ENCODE measurements at regions not wholly inside any gene's neighbourhood (a gene's known extent, or its start where the extent isn't known, plus 50 kb on each side); places are given as distances from the start of the nearest gene placed in this dataset.

DNA sequence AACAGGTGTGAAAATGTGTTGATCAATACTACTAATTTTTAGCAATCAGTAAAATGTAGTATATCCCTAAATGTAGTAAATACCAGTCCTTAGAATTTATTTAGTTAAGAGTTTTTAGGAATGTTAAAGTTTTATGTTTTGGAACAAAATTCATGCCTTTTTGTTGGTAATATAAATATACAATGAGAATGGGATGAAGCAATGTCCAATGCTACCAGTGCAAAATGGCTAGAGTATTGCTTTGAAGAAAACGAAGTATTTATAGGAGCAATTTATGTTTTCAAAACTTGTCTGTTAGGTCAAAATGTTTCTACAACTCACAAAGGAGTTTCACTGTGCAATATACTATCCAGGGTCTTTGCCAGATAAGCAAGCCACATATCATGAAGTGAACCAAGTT is 851.5 kb downstream of the PCDH18 start:
- DNase-seq (ENCODE audit: low read depth, low spot score), result no peak

- peak; percentile 80 for DNase-seq (ENCODE audit: low read depth, low spot score)
These were observed 852.0 kb downstream of the PCDH18 start for GRCh38 chr4:136680271-136680670.

GRCh38 chr4:136670265-136670664 is 862.0 kb downstream of the PCDH18 start:
- no peak for DNase-seq (ENCODE audit: low read depth, low spot score)

DNA sequence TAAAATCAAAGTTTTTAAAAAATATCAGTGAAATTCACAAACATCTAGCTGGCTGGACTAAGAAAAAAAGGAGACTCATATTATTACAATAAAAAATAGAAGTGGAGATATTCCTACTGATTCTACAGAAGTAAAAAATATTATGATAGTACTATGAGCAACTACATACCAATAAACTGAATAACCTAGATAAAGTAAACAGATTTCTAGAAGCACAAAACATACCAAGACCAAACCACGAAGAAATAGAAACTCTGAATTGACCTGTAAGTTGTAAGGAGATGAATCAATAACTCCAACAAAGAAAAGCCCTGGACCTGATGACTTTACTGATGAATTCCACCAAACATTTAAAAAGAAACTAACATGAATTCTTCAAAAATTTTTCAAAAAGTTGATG is 867.3 kb downstream of the PCDH18 start:
- DNase-seq (ENCODE audit: low read depth, low spot score), result no peak

- DNase-seq (ENCODE audit: low read depth, low spot score), result no peak
These were observed 869.8 kb downstream of the PCDH18 start for GRCh38 chr4:136662539-136662938.

GRCh38 chr4:136653640-136654406 is 878.5 kb downstream of the PCDH18 start:
- DNase-seq (ENCODE audit: low read depth, low spot score), result no peak

DNA sequence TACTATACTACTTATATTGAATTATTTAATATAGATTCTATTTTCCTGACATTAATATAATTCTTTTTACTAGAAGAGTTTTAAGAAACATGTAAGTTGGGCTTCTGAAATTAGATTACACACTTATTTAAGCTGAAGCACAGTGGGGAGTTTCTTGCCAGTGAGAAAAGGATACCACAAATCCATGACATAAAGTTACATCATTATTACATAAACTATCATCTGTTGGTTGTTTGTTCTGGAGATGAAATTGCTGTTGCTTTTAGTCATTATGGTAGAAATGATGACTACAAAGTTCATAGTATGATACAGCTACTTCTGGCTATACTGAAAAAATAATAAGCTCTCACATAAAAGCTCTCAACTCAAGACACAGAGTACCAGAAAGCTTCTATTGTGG is 880.4 kb downstream of the PCDH18 start:
- DNase-seq (ENCODE audit: low read depth, low spot score), result no peak

- no peak for DNase-seq (ENCODE audit: low read depth, low spot score)
These were observed 881.0 kb downstream of the PCDH18 start for GRCh38 chr4:136651278-136651667.

DNA sequence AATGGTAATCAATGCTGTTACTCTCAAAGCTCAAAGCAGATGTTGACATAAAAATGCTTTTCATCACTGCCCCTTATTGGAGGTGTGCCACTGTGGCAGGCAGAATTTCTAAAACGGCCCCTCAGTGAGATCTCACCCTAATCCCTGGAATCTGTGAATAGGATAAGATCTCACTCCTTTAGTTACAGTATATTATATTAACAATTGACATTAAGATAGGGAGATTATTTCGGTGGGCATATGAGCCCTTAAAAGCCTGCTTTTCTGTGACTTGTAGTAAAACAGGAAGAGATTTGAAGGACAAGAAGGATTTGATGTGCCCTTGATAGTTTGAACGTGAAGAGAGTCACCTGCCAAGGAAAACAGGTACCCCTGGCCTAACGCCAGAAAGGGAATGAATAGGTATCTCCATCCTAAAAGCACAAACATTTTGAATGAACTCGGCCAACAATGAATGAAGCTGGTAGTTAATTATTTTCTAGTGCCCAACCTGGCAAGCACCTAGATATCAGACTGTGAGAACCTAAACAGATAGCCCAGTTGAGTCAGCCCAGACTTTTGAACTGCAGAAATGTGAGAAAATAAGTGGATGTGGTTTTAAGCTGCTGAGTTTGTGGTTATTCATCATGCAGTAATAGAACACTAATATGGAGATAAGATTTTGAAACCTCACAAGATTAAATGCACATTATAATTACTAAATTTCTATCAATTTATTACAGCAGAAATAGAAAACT is 881.6 kb downstream of the PCDH18 start:
- no peak for DNase-seq (ENCODE audit: low read depth, low spot score)

GRCh38 chr4:136644279-136644678 is 888.0 kb downstream of the PCDH18 start:
- no peak for DNase-seq (ENCODE audit: low read depth, low spot score)

DNA sequence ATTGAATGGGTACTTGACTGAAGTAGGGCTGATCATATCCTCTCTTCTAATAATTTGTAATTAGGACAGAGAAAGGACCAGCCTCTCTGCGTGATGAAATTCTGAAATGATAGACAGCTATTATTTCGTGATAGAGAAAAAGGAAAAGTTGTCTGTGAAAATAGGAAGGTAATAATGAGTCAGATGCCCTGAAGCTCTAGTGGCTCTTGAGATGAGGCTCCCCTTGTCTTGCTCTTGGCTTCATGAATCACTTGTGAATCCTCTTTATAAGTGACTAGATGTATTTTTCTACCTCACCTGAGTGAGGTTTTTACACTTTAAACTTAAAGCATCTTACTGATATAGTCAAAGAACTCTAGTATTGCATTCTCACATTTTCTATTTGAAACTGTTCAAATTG is 888.9 kb downstream of the PCDH18 start:
- no peak for DNase-seq (ENCODE audit: low read depth, low spot score)

DNA sequence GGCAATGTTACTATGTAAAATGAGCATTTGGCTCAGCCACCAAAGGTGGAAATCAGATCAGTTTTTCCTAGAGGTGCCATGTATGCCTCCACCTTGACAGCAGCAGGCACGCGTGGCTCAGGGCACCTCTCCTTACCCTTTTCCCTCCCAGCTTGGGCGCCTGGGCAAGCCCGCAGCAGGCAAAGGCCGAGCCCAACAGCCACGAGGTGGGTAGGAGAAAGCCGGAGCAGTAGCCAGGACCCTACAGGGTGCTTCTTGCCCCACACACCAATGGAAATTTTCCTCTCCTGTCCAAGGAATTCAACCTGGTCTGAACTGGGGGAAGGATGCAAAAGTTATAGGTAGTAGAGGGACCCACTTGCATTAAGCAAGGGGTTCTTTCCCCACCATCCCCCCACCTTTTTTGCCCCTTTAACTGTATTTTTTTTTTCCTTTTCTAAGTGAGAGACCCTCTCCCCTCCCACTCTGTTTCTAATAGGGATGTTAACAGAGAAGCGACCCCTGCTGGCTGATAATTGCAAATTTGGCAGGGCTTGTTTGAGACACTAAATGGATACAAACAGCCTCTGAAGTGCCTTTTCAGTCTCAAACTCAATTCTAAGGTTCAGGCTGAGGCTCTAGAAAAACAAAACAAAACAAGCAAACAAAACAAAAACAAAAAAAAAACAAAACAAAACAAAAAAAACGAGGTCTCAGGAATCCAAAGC is 895.1 kb downstream of the PCDH18 start:
- DNase-seq (ENCODE audit: low read depth, low spot score), result peak; percentile 38

- no peak for DNase-seq (ENCODE audit: low read depth, low spot score)
These were observed 896.1 kb downstream of the PCDH18 start for GRCh38 chr4:136636155-136636554.

DNA sequence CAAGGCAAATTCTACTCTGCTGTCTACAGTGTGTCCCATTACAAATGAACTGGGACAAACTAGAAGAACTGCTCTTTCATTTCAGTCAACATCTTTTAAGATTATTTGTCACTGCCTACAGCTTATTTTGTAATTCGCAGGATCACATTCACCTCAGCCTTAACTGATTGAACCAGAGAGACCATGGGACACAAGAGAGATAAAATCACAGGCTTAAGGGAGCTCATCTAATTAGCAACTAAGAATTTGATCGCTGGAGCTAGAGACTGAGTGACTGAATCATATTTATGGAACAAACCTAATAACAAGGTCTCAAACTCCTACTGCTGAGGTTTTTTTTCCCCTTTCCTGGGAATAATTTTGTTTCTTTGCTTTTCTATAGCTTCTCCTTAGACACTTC is 898.2 kb downstream of the PCDH18 start:
- no peak for DNase-seq (ENCODE audit: low read depth, low spot score)

DNA sequence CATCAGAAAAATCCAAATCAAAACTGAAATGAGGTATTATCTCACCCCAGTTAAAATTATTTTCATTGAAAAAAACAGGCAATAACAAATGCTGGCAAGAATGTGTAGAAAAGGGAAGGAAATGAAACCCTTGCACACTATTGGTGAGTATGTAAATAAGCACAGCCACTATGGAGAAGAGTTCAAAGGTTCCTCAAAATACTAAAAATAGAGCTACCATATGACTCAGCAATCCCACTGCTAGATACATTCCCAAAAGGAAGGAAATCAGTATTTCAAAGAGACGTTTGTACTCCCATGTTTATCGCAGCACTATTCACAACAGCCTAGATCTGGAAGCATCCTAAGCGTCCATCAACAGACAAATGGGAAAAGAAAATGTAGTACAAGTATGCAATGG is 932.4 kb downstream of the PCDH18 start:
- no peak for DNase-seq (ENCODE audit: low read depth, low spot score)

DNA sequence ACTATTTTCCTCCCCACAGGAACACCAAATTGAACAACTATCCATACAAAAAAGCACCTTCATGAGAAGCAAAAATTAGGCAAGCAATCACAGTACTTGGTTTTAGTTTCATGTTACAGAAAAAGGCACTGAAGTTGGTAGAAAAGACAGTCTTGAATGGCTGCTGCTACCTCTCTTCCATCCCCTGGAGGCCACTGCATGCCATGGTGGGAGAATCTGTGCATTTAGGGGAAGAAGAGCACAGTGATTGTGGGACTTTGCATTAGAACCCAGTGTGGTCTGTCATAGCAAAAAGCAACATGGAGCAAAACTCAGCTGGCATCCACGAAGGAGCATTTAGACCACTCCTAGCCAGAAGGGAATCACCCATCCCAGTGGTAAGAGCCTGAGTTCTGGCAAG is 941.9 kb downstream of the PCDH18 start:
- no peak for DNase-seq (ENCODE audit: low read depth, low spot score)

- no peak for DNase-seq (ENCODE audit: low read depth, low spot score)
These were observed 948.7 kb downstream of the PCDH18 start for GRCh38 chr4:136583567-136583966.

- no peak for DNase-seq (ENCODE audit: low read depth, low spot score)
These were observed 951.2 kb downstream of the PCDH18 start for GRCh38 chr4:136581119-136581518.

- no peak for DNase-seq (ENCODE audit: low read depth, low spot score)
These were observed 957.1 kb downstream of the PCDH18 start for GRCh38 chr4:136575146-136575545.

- DNase-seq (ENCODE audit: low read depth, low spot score), result peak; percentile 25
These were observed 958.8 kb downstream of the PCDH18 start for GRCh38 chr4:136573460-136573859.

DNA sequence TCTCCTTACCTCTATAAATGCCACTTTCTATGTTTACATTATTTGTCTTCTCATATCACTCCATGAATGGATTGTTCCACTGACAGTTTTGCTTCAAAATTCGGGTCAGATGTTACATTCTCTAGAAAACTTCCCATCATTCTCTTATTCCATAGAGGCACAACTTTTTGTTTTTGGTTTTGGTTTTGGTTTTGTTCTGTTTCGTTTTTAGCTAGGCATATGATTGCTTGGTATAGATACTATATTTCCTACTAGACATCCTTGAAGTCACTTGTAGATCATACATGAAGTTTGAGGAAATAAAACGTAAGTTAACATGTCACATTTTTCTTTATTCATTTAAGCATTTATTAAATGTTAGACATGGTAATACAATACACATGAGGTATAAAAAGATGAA is 961.0 kb downstream of the PCDH18 start:
- DNase-seq (ENCODE audit: low read depth, low spot score), result no peak

DNA sequence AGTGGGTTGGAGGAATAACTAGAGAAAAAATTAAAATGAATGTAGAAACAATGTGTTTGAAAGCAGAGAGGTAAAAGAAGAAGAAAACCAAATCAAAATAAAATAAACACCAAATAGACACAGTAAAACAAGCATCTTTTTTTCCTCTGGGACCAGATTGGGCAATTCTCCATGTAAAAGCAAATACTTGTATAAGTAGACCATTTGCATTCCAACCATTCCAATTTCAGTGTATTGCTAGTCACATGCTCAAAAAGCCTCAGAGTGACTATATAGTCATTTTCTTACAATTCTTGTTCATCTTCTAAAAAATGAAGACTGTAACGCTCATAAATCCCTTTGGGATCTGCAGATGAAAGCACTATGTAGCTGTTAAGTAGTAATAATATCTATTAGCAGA is 969.5 kb downstream of the PCDH18 start:
- DNase-seq (ENCODE audit: low read depth, low spot score), result no peak

All from ELF-1 (cell line).